ENCODE measurements at regions not wholly inside any gene's neighbourhood (a gene's known extent, or its start where the extent isn't known, plus 50 kb on each side); places are given as distances from the start of the nearest gene placed in this dataset.
A peak's percentile ranks its signal among the peaks of the same experiment; 100 is the strongest.

DNA sequence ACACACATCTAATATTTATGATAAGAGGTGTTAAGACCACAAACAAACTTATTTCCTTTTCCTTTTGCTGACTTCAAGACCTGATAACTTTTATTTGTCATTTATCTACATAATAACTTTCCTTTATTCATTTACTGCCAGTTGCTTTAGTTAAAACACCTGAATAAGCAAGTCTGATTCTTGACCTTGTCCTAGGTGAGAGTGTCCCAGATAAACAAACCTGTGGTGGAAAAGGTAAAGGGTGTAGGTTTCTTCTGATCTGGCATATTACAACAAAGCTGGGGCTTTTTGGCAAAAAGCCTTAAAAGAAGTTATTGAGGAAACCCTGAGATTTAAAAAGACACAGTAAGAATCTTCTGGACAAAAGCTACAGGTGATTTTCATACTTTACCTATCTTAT lies 191.5 kb downstream of the ZBBX start:
- Histone ChIP-seq H3K79me2 (ENCODE audit: insufficient read depth) (no peaks in the 10 kb centered on the region), H4K20me1 (ENCODE audit: insufficient read depth) (no peaks in the 10 kb centered on the region), H3K4me2 (ENCODE audit: unreplicated experiment) (no peak overlapping the region), H3K9me2 (ENCODE audit: insufficient read depth) (no peaks in the 10 kb centered on the region), H3F3A (ENCODE audit: insufficient read depth) (no peaks in the 10 kb centered on the region), H3K9ac (no peak overlapping the region), H3K4me3 (no peak overlapping the region), H3K27me3 (replicated peaks; ENCODE audit: insufficient read depth) (no peaks in the 10 kb centered on the region), H2AFZ (no peak overlapping the region), H3K27ac (no peak overlapping the region), H3K9me3 (ENCODE audit: low read depth) (no peaks in the 10 kb centered on the region), H3K4me1 (ENCODE audit: insufficient read depth) (no peaks in the 10 kb centered on the region), H3K36me3 (ENCODE audit: low read depth) (no peaks in the 10 kb centered on the region)
- TF ChIP-seq EZH2 (IDR thresholded peaks at IDR 0.05; ENCODE audit: insufficient read depth, poor library complexity, severe bottlenecking) (no peak), EZH2phosphoT487 (IDR thresholded peaks at IDR 0.05; ENCODE audit: insufficient read depth, low read depth) (no peak)
- no peak for DNase-seq
- in situ Hi-C loops (cut with MboI) = no loop called here

DNA sequence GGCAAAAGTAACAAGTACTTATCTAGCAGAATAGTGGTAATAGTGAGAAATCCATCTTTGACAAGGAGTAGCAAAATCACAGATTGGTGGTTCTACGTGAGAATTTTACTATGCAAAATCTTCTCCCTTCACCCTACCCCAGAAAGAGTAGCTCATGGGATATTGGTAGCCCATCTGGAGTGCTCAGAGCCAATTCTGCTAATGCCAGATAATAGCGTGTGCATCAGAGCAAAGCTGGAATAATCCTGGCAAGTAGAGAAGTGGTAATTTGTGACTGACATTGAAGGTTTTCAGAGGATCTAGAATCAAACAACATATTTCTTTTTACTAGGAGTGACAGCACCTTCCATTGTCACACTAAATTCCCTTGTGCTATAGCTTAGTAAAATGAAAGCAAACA lies 192.9 kb downstream of the ZBBX start:
- Histone ChIP-seq H3K9me2 (ENCODE audit: insufficient read depth) (no peaks in the 10 kb centered on the region), H3K36me3 (ENCODE audit: low read depth) (no peaks in the 10 kb centered on the region), H4K20me1 (ENCODE audit: insufficient read depth) (no peaks in the 10 kb centered on the region), H3K27me3 (replicated peaks; ENCODE audit: insufficient read depth) (no peaks in the 10 kb centered on the region), H3K9ac (no peak overlapping the region), H3K27ac (no peak overlapping the region), H2AFZ (no peak overlapping the region), H3F3A (ENCODE audit: insufficient read depth) (no peaks in the 10 kb centered on the region), H3K4me1 (ENCODE audit: insufficient read depth) (no peaks in the 10 kb centered on the region), H3K4me3 (no peak overlapping the region), H3K4me2 (ENCODE audit: unreplicated experiment) (no peak overlapping the region), H3K9me3 (ENCODE audit: low read depth) (no peaks in the 10 kb centered on the region), H3K79me2 (ENCODE audit: insufficient read depth) (no peaks in the 10 kb centered on the region)
- TF ChIP-seq EZH2 (IDR thresholded peaks at IDR 0.05; ENCODE audit: insufficient read depth, poor library complexity, severe bottlenecking) = no peak
- no peak for TF ChIP-seq EZH2phosphoT487 (IDR thresholded peaks at IDR 0.05; ENCODE audit: insufficient read depth, low read depth)
- WGBS, 2 experiments (ENCODE audit: low coverage in 1 of 2, low lambda C conversion rate in 2 of 2, missing lambda C conversion rate in 2 of 2) = 4 to 7% methylated on average over 2 of the region's 2 CpGs
- no peak for DNase-seq
- in situ Hi-C loops (cut with MboI) = no loop called here

DNA sequence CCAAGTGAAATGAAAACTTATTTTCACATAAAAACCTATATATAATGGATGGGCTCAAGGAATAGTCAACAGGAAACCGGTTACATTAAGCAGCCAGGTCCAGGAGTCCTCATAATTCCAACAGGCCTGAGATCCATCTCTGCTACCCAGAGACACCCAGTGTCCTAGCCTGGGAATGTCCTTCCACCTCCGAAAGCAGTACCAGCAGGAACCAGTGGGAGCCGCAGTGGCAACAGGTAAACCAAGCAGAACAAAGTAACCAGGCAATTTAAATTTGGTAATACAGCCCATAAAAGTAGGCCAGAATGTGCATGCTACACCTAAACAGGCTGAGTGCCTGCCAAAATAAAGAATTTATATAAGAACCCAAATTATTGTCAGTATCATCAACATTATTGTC lies 195.6 kb downstream of the ZBBX start:
- in situ Hi-C loops (cut with MboI) = no loop called here
- no peak for TF ChIP-seq EZH2 (IDR thresholded peaks at IDR 0.05; ENCODE audit: insufficient read depth, poor library complexity, severe bottlenecking)
- no peak for TF ChIP-seq EZH2phosphoT487 (IDR thresholded peaks at IDR 0.05; ENCODE audit: insufficient read depth, low read depth)
- Histone ChIP-seq H3K27me3 (replicated peaks; ENCODE audit: insufficient read depth) (no peaks in the 10 kb centered on the region), H3F3A (ENCODE audit: insufficient read depth) (no peaks in the 10 kb centered on the region), H2AFZ (no peak overlapping the region), H4K20me1 (ENCODE audit: insufficient read depth) (no peaks in the 10 kb centered on the region), H3K9me3 (ENCODE audit: low read depth) (no peaks in the 10 kb centered on the region), H3K4me2 (ENCODE audit: unreplicated experiment) (no peak overlapping the region), H3K27ac (no peak overlapping the region), H3K36me3 (ENCODE audit: low read depth) (no peaks in the 10 kb centered on the region), H3K79me2 (ENCODE audit: insufficient read depth) (no peaks in the 10 kb centered on the region), H3K4me3 (no peak overlapping the region), H3K9me2 (ENCODE audit: insufficient read depth) (no peaks in the 10 kb centered on the region), H3K4me1 (ENCODE audit: insufficient read depth) (no peaks in the 10 kb centered on the region), H3K9ac (no peak overlapping the region)
- DNase-seq = peak; percentile 5
- WGBS, 2 experiments (ENCODE audit: low coverage in 1 of 2, low lambda C conversion rate in 2 of 2, missing lambda C conversion rate in 2 of 2) = 38 to 40% methylated on average over 3 of the region's 3 CpGs

DNA sequence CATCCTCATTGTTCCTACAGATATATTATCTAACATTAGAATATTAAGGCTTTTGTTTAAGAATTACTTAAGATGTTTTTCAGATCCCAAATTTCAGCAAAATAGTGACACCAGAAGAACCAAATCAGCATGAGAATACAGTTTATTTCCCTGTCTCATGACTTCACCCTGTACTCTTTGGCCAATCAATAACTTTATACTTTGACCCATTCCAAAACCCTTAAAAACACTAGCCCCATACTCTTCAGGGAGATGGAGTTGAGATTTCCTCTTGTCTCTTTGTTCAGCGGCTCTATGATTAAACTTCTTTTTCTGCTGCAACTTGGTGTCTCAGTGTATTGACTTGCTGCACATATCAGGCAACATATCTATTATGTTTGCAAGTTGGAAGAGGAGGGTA lies 207.7 kb downstream of the ZBBX start:
- Histone ChIP-seq H3K9me2 (ENCODE audit: insufficient read depth) (no peaks in the 10 kb centered on the region), H3K36me3 (ENCODE audit: low read depth) (no peaks in the 10 kb centered on the region), H2AFZ (no peak overlapping the region), H3K4me1 (ENCODE audit: insufficient read depth) (no peaks in the 10 kb centered on the region), H3K9me3 (ENCODE audit: low read depth) (no peaks in the 10 kb centered on the region), H3K27ac (no peak overlapping the region), H3K9ac (no peak overlapping the region), H4K20me1 (ENCODE audit: insufficient read depth) (no peaks in the 10 kb centered on the region), H3K27me3 (replicated peaks; ENCODE audit: insufficient read depth) (no peaks in the 10 kb centered on the region), H3K4me3 (no peak overlapping the region), H3F3A (ENCODE audit: insufficient read depth) (no peaks in the 10 kb centered on the region), H3K4me2 (ENCODE audit: unreplicated experiment) (no peak overlapping the region), H3K79me2 (ENCODE audit: insufficient read depth) (no peaks in the 10 kb centered on the region)
- DNase-seq = no peak
- WGBS, 2 experiments (ENCODE audit: low coverage in 1 of 2, low lambda C conversion rate in 2 of 2, missing lambda C conversion rate in 2 of 2) = 14 to 26% methylated on average over 1 of the region's 1 CpG
- in situ Hi-C loops (cut with MboI) = no loop called here
- TF ChIP-seq EZH2 (IDR thresholded peaks at IDR 0.05; ENCODE audit: insufficient read depth, poor library complexity, severe bottlenecking) = no peak
- no peak for TF ChIP-seq EZH2phosphoT487 (IDR thresholded peaks at IDR 0.05; ENCODE audit: insufficient read depth, low read depth)

DNA sequence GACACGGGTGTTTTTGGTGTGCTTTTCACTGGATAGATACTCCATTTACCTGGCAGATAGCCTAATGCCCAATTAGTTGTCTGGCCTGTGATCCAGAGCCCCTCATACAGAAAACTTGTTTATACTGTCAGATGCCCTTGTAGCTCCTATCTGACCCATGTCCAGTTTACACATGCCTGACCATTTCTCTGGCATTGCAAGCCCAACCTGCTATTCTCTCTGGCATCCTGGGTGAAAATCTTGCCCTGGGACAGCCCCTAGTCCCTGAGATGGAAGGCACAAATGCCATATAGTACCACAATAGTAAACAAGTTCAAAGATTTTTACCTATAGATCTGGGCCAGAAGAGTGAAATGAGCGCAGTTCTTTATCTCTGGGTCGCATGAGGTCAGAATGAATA lies 212.6 kb downstream of the ZBBX start:
- 46 to 53% methylated on average over 3 of the region's 3 CpGs for WGBS, 2 experiments (ENCODE audit: low coverage in 1 of 2, low lambda C conversion rate in 2 of 2, missing lambda C conversion rate in 2 of 2)
- H3K27me3 ChIP-seq (replicated peaks; ENCODE audit: insufficient read depth) = no peaks in the 10 kb centered on the region
- no peaks in the 10 kb centered on the region for H3F3A ChIP-seq (ENCODE audit: insufficient read depth)
- no peaks in the 10 kb centered on the region for H4K20me1 ChIP-seq (ENCODE audit: insufficient read depth)
- no peaks in the 10 kb centered on the region for H3K4me1 ChIP-seq (ENCODE audit: insufficient read depth)
- no peaks in the 10 kb centered on the region for H3K9me2 ChIP-seq (ENCODE audit: insufficient read depth)
- H2AFZ ChIP-seq = no peak overlapping the region
- H3K4me3 ChIP-seq = no peak overlapping the region
- no peak overlapping the region for H3K9ac ChIP-seq
- no peaks in the 10 kb centered on the region for H3K9me3 ChIP-seq (ENCODE audit: low read depth)
- H3K79me2 ChIP-seq (ENCODE audit: insufficient read depth) = no peaks in the 10 kb centered on the region
- in situ Hi-C loops (cut with MboI) = no loop called here
- no peaks in the 10 kb centered on the region for H3K36me3 ChIP-seq (ENCODE audit: low read depth)
- no peak for DNase-seq
- H3K4me2 ChIP-seq (ENCODE audit: unreplicated experiment) = no peak overlapping the region
- H3K27ac ChIP-seq = no peak overlapping the region
- no peak for TF ChIP-seq EZH2phosphoT487 (IDR thresholded peaks at IDR 0.05; ENCODE audit: insufficient read depth, low read depth)
- no peak for TF ChIP-seq EZH2 (IDR thresholded peaks at IDR 0.05; ENCODE audit: insufficient read depth, poor library complexity, severe bottlenecking)
